HG03064 (cell line): ENCODE measurements at regions not wholly inside any gene's neighbourhood (a gene's known extent, or its start where the extent isn't known, plus 50 kb on each side); places are given as distances from the start of the nearest gene placed in this dataset.
A peak's percentile ranks its signal among the peaks of the same experiment; 100 is the strongest.

Source experiments
- ATAC-seq: cut with Tn5 transposase; IDR thresholded peaks from one replicate; pipeline ENCODE4 v1.9.1; 2021; ENCODE audit warnings: low read depth; ENCODE audit not compliant: unreplicated experiment

GRCh38 chr13:48761256-48761655 lies 107.5 kb downstream of the CYSLTR2 start:
- no peak for ATAC-seq

- peak; percentile 84 for ATAC-seq
Observed at GRCh38 chr13:48769107-48769704, 115.5 kb downstream of the CYSLTR2 start.

GRCh38 chr13:48770372-48770771 lies 116.6 kb downstream of the CYSLTR2 start:
- no peak for ATAC-seq

GRCh38 chr13:48772908-48773307 lies 119.2 kb downstream of the CYSLTR2 start:
- no peak for ATAC-seq

GRCh38 chr13:48773531-48774275 lies 120.0 kb downstream of the CYSLTR2 start:
- ATAC-seq: no peak

GRCh38 chr13:48775285-48775684 lies 121.6 kb downstream of the CYSLTR2 start:
- no peak for ATAC-seq

- ATAC-seq: no peak
Observed at GRCh38 chr13:48775804-48776203, 122.1 kb downstream of the CYSLTR2 start.

GRCh38 chr13:48776401-48776800 lies 122.7 kb downstream of the CYSLTR2 start:
- ATAC-seq: no peak

GRCh38 chr13:48778610-48779009 lies 124.9 kb downstream of the CYSLTR2 start:
- ATAC-seq: no peak

- no peak for ATAC-seq
Observed at GRCh38 chr13:48780713-48781341, 127.1 kb downstream of the CYSLTR2 start.

GRCh38 chr13:48782429-48782840 lies 128.7 kb downstream of the CYSLTR2 start:
- no peak for ATAC-seq

- ATAC-seq: no peak
Observed at GRCh38 chr13:48783181-48783630, 129.5 kb downstream of the CYSLTR2 start.

- ATAC-seq: no peak
Observed at GRCh38 chr13:48783695-48784230, 130.0 kb downstream of the CYSLTR2 start.

- ATAC-seq: no peak
Observed at GRCh38 chr13:48784916-48785548, 131.3 kb downstream of the CYSLTR2 start.

- no peak for ATAC-seq
Observed at GRCh38 chr13:48790199-48790598, 136.5 kb downstream of the CYSLTR2 start.

- no peak for ATAC-seq
Observed at GRCh38 chr13:48790966-48791365, 137.2 kb downstream of the CYSLTR2 start.

- no peak for ATAC-seq
Observed at GRCh38 chr13:48797127-48797526, 143.4 kb downstream of the CYSLTR2 start.

- ATAC-seq: no peak
Observed at GRCh38 chr13:48797761-48798160, 144.0 kb downstream of the CYSLTR2 start.

GRCh38 chr13:48798180-48798579 lies 144.5 kb downstream of the CYSLTR2 start:
- ATAC-seq: no peak

GRCh38 chr13:48801255-48801654 lies 147.5 kb downstream of the CYSLTR2 start:
- ATAC-seq: no peak
